ENCODE measurements at regions not wholly inside any gene's neighbourhood (a gene's known extent, or its start where the extent isn't known, plus 50 kb on each side); places are given as distances from the start of the nearest gene placed in this dataset.

- no peak for TF ChIP-seq POLR2A (IDR thresholded peaks at IDR 0.05; ENCODE audit: borderline replicate concordance, extremely low read depth, insufficient read depth, insufficient read length)
- no peak for TF ChIP-seq EZH2phosphoT487 (IDR thresholded peaks at IDR 0.05; ENCODE audit: borderline replicate concordance)
- TF ChIP-seq ZFX (IDR thresholded peaks at IDR 0.05): no peak
- TF ChIP-seq CTCF (IDR thresholded peaks at IDR 0.05 in 2 of 3, conservative IDR thresholded peaks at IDR 0.05 in 1 of 3; ENCODE audit: borderline replicate concordance in 1 of 3, insufficient read depth in 1 of 3, low read depth in 2 of 3, low read length in 2 of 3): no peak
- no peak for TF ChIP-seq POLR2AphosphoS5 (IDR thresholded peaks at IDR 0.05; ENCODE audit: low read depth, low read length)
- no peak for TF ChIP-seq EZH2 (IDR thresholded peaks at IDR 0.05)
- no peak for TF ChIP-seq YY1 (IDR thresholded peaks at IDR 0.05; ENCODE audit: extremely low read depth, insufficient replicate concordance, low read depth, low read length)
- TF ChIP-seq JUND (IDR thresholded peaks at IDR 0.05): no peak
- TF ChIP-seq SIN3A (IDR thresholded peaks at IDR 0.05; ENCODE audit: low read depth): no peak
- no peak for TF ChIP-seq REST (IDR thresholded peaks at IDR 0.05; ENCODE audit: low read depth)
- no peak for TF ChIP-seq RAD21 (IDR thresholded peaks at IDR 0.05; ENCODE audit: low read depth)
- no peak for TF ChIP-seq CBX3 (IDR thresholded peaks at IDR 0.05; ENCODE audit: low read depth)
Observed at GRCh38 chr6:154650351-154650750, 82.9 kb upstream of the SCAF8 start.
